ENCODE measurements at regions not wholly inside any gene's neighbourhood (a gene's known extent, or its start where the extent isn't known, plus 50 kb on each side); places are given as distances from the start of the nearest gene placed in this dataset.
A peak's percentile ranks its signal among the peaks of the same experiment; 100 is the strongest.

GRCh38 chr7:96638669-96639068 is 71.0 kb downstream of the SEM1 start:
- DNase-seq (ENCODE audit: low read depth, low spot score): no peak

GRCh38 chr7:96637522-96637921 is 72.1 kb downstream of the SEM1 start:
- no peak for DNase-seq (ENCODE audit: low read depth, low spot score)

GRCh38 chr7:96636979-96637378 is 72.7 kb downstream of the SEM1 start:
- no peak for DNase-seq (ENCODE audit: low read depth, low spot score)

GRCh38 chr7:96636342-96636860 is 73.2 kb downstream of the SEM1 start:
- no peak for DNase-seq (ENCODE audit: low read depth, low spot score)

- DNase-seq (ENCODE audit: low read depth, low spot score): no peak
These were observed 79.8 kb downstream of the SEM1 start for GRCh38 chr7:96629884-96630283.

GRCh38 chr7:96624954-96625353 is 84.7 kb downstream of the SEM1 start:
- no peak for DNase-seq (ENCODE audit: low read depth, low spot score)

GRCh38 chr7:96621932-96622331 is 87.7 kb downstream of the SEM1 start:
- DNase-seq (ENCODE audit: low read depth, low spot score): no peak

GRCh38 chr7:96614154-96614867 is 95.3 kb downstream of the SEM1 start:
- DNase-seq (ENCODE audit: low read depth, low spot score): no peak

- DNase-seq (ENCODE audit: low read depth, low spot score): no peak
These were observed 97.6 kb downstream of the SEM1 start for GRCh38 chr7:96612034-96612433.

GRCh38 chr7:96605045-96605716 is 104.5 kb downstream of the SEM1 start:
- DNase-seq (ENCODE audit: low read depth, low spot score): no peak

GRCh38 chr7:96599288-96599936 is 110.2 kb downstream of the SEM1 start:
- DNase-seq (ENCODE audit: low read depth, low spot score): no peak

GRCh38 chr7:96598421-96598820 is 111.2 kb downstream of the SEM1 start:
- no peak for DNase-seq (ENCODE audit: low read depth, low spot score)

- peak; percentile 91 for DNase-seq (ENCODE audit: low read depth, low spot score)
These were observed 113.4 kb downstream of the SEM1 start for GRCh38 chr7:96596120-96596826.

- DNase-seq (ENCODE audit: low read depth, low spot score): peak; percentile 71
These were observed 117.6 kb downstream of the SEM1 start for GRCh38 chr7:96591900-96592676.

GRCh38 chr7:96591159-96591899 is 118.3 kb downstream of the SEM1 start:
- no peak for DNase-seq (ENCODE audit: low read depth, low spot score)

GRCh38 chr7:96589038-96589437 is 120.6 kb downstream of the SEM1 start:
- DNase-seq (ENCODE audit: low read depth, low spot score): no peak

- no peak for DNase-seq (ENCODE audit: low read depth, low spot score)
These were observed 130.5 kb downstream of the SEM1 start for GRCh38 chr7:96579119-96579518.

GRCh38 chr7:96578606-96579005 is 131.0 kb downstream of the SEM1 start:
- DNase-seq (ENCODE audit: low read depth, low spot score): no peak

GRCh38 chr7:96563409-96563808 is 146.2 kb downstream of the SEM1 start:
- DNase-seq (ENCODE audit: low read depth, low spot score): no peak

GRCh38 chr7:96562966-96563365 is 146.7 kb downstream of the SEM1 start:
- DNase-seq (ENCODE audit: low read depth, low spot score): no peak

- DNase-seq (ENCODE audit: low read depth, low spot score): no peak
These were observed 147.2 kb downstream of the SEM1 start for GRCh38 chr7:96562458-96562857.
